GM19397 (cell line): ENCODE measurements at regions not wholly inside any gene's neighbourhood (a gene's known extent, or its start where the extent isn't known, plus 50 kb on each side); places are given as distances from the start of the nearest gene placed in this dataset.

Source experiments
- ATAC-seq: cut with Tn5 transposase; IDR thresholded peaks from one replicate; pipeline ENCODE4 v1.9.1; 2021; ENCODE audit warnings: mild to moderate bottlenecking, moderate library complexity; ENCODE audit not compliant: unreplicated experiment

- ATAC-seq = no peak
Observed at GRCh38 chr13:89845874-89846273, 1501.6 kb upstream of the MIR17HG start.

DNA sequence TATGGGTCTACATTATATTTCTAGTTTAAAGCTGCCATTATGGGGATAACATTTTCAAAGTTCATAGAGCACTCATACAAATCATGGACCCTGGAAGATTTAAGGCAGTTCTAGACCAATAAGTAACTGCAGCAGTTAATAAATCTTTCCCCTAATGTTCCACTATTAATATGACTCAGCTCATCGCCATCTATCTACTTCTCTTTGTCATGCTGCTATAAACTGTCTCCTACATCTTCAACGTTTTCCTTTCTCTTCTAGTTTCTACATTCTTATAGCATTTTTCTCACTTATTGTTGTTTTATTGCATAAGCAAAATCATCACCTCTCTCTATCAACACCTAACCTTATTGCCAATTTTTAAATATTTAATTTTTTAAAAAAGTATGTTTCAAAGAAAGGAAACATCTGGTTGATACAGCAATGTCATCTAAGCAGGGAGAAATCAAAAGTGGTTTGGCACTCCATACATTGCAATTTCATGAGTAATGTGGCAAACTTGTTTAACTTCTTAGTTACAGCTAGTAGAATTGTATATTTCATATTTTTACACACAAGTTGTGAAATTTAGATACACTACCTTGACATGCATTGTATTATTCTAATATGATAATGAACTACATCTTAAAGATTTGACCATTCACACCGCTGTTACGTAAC, 1500.4 kb upstream of the MIR17HG start:
- ATAC-seq = no peak

GRCh38 chr13:89852570-89852969, 1494.9 kb upstream of the MIR17HG start:
- ATAC-seq = no peak

DNA sequence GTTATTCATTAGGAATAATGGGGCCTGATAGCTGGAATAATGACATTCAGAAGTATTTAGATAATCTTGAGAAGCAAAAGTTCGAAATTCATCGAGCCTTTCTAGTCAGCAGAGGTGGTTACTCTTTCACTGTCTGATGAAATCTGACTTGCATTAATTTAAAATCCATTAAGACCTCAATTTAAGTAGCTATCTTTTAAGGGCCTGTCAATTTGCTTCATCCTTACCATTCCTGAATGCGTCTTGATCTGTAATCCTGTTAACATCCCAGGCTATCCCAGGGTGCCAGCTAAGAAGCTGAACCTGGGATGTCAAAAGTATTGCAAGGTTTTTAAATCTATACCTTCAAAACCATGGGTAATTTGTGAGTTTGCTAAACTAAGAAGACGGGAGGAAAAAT, 1491.0 kb upstream of the MIR17HG start:
- ATAC-seq = no peak

GRCh38 chr13:89857502-89857901, 1490.0 kb upstream of the MIR17HG start:
- ATAC-seq = no peak

- ATAC-seq = no peak
Observed at GRCh38 chr13:89862011-89862690, 1485.3 kb upstream of the MIR17HG start.

- no peak for ATAC-seq
Observed at GRCh38 chr13:89862691-89863036, 1484.8 kb upstream of the MIR17HG start.

- no peak for ATAC-seq
Observed at GRCh38 chr13:89865164-89866064, 1482.1 kb upstream of the MIR17HG start.

- no peak for ATAC-seq
Observed at GRCh38 chr13:89869312-89869711, 1478.2 kb upstream of the MIR17HG start.

GRCh38 chr13:89878904-89879303, 1468.6 kb upstream of the MIR17HG start:
- no peak for ATAC-seq

- ATAC-seq = no peak
Observed at GRCh38 chr13:89880201-89880600, 1467.3 kb upstream of the MIR17HG start.

- no peak for ATAC-seq
Observed at GRCh38 chr13:89883893-89884448, 1463.5 kb upstream of the MIR17HG start.

GRCh38 chr13:89890806-89891205, 1456.7 kb upstream of the MIR17HG start:
- ATAC-seq = no peak

DNA sequence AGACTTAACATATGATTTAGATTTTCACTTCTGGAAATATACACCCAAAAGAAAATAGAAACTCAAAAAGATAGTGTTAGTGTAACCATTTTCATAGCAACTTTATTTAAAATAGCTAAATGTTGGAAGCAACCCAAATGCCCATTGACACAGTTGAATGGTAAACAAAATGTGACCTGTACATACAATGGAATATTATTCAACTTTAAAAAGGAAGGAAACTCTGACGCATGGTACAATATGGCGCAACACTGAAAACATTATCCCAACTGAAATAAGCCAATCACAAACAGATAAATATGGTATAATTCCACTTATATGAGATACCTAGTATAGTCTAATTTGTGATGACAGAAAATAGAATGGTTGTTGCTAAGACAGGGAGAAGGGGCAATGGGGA, 1456.1 kb upstream of the MIR17HG start:
- no peak for ATAC-seq

DNA sequence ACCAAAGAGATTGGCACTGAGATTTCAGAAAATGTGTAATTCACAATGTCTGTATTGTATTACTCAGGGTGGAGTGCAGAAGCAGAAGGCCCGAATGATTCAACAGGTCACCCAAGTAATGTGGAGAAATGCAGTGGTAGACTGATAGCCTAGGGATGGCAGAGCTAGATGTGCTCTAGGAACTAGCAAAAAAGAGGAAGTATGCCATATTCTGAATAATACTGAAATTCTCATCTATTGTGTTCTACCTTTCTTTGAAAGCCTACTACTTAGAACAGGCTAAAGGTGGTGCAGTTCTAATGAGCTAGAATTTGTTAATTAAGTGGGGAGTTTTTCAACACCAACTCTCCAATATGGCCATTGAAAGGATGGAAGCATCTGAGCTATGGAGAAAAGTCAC, 1449.8 kb upstream of the MIR17HG start:
- ATAC-seq = no peak

DNA sequence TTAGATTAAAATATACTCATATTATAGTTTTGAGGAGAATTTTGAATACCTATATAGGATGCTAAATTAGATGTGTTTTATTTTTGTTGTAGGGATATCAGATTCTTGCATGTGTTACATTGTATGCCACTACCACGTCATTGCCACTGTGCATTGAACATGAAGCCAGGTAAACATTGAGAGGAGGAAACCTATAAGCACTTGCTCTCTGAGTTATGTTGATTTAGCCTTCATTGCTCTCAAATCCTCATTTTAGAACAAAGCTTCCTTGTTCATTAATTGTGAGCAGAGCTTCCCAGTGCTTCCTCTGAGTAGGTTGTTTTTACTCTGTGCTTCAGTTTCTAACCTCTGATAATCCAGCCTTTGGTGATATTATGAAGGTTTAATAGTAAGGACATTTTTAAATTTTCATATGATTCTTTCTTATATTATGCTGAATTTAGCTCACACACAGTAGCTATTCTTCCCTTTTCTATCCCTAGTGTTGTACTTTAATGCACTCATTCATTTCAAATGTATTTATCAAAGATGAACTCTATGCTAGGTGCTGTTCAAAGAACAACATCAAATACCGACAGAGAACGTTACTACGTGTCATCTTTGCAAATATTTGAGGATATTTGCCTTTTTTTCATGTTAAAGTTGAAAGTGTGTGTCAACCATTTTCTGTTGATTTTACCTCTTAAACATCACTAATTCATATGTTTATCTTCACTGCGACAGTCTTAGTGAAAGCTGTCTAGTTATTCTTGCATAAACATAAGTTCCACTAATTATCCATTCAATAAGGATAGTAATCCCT, 1448.0 kb upstream of the MIR17HG start:
- ATAC-seq = no peak

GRCh38 chr13:89900104-89900765, 1447.3 kb upstream of the MIR17HG start:
- ATAC-seq = no peak

DNA sequence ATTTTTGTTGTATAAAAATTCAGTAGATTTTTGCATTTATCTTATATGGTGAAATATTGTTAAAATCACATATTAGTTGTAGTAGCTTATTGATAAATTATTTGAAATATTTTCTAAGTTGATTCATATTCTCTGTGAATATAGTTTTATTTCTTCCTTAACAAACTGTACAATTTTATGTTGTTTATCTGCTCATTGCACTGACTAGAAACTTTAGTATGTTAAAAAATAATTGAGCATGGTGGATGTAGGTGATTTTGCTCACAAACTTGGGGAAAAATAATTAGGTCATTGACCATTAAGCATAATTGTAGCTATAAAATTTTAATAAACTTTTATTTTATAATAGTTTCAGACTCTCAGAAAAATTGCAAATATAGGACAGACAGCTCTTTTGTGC, 1445.3 kb upstream of the MIR17HG start:
- ATAC-seq = no peak

GRCh38 chr13:89903115-89903514, 1444.4 kb upstream of the MIR17HG start:
- ATAC-seq = no peak

GRCh38 chr13:89910166-89910565, 1437.3 kb upstream of the MIR17HG start:
- no peak for ATAC-seq
